ENCODE measurements at regions not wholly inside any gene's neighbourhood (a gene's known extent, or its start where the extent isn't known, plus 50 kb on each side); places are given as distances from the start of the nearest gene placed in this dataset.

DNA sequence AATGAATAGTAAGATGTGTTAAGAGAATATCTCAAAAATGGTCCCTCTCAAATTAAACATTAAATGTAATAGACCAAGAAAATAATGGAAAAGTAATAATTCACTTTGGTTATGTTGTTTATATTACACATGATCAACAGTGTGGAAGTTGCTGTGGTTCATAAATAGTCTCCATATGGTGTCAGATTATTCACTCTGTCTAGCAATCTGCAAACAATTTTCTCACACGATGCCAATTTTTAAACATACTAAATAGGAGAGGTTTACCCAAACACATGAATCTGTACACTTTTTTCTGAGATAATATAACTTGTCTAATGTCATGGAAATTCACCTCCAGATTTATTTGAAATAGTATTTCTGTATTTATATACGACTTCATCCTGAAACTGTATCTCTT lies 217.4 kb upstream of the FBXL7 start:
- TF ChIP-seq, protein P1, sequence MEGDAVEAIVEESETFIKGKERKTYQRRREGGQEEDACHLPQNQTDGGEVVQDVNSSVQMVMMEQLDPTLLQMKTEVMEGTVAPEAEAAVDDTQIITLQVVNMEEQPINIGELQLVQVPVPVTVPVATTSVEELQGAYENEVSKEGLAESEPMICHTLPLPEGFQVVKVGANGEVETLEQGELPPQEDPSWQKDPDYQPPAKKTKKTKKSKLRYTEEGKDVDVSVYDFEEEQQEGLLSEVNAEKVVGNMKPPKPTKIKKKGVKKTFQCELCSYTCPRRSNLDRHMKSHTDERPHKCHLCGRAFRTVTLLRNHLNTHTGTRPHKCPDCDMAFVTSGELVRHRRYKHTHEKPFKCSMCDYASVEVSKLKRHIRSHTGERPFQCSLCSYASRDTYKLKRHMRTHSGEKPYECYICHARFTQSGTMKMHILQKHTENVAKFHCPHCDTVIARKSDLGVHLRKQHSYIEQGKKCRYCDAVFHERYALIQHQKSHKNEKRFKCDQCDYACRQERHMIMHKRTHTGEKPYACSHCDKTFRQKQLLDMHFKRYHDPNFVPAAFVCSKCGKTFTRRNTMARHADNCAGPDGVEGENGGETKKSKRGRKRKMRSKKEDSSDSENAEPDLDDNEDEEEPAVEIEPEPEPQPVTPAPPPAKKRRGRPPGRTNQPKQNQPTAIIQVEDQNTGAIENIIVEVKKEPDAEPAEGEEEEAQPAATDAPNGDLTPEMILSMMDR (conservative IDR thresholded peaks at IDR 0.05 in 1 of 2, IDR thresholded peaks at IDR 0.05 in 1 of 2; ENCODE audit: low read depth in 1 of 2, low read length in 2 of 2) = no peak
- TF ChIP-seq EZH2 (IDR thresholded peaks at IDR 0.05; ENCODE audit: low read length, missing control alignments) = no peak
